Jurkat, Clone E6-1 (cell line): ENCODE measurements at regions not wholly inside any gene's neighbourhood (a gene's known extent, or its start where the extent isn't known, plus 50 kb on each side); places are given as distances from the start of the nearest gene placed in this dataset.

ENCODE experiments used
- DNase-seq: peaks from one replicate; pipeline ENCODE4 v3.0.0-alpha.2; 2011; ENCODE audit warnings: low read depth, low spot score
- H3K4me3 ChIP-seq: 2 replicates; pipeline ENCODE4 v1.5.1; 2011; ENCODE audit warnings: mild to moderate bottlenecking, low read length, control low read depth, moderate library complexity

- DNase-seq: no peak
- no peak overlapping the region for H3K4me3 ChIP-seq
Measured at GRCh38 chr10:110355141-110355831, 50.6 kb upstream of the SMNDC1 start.

- H3K4me3 ChIP-seq: no peak overlapping the region
- no peak for DNase-seq
Measured at GRCh38 chr10:110355922-110356627, 51.4 kb upstream of the SMNDC1 start.

GRCh38 chr10:110356628-110357245 lies 52.0 kb upstream of the SMNDC1 start:
- H3K4me3 ChIP-seq: no peak overlapping the region
- DNase-seq: no peak

- DNase-seq: no peak
- H3K4me3 ChIP-seq: no peak overlapping the region
Measured at GRCh38 chr10:110357252-110357780, 52.6 kb upstream of the SMNDC1 start.

GRCh38 chr10:110357871-110358270 lies 53.2 kb upstream of the SMNDC1 start:
- DNase-seq: no peak
- no peak overlapping the region for H3K4me3 ChIP-seq

- no peak overlapping the region for H3K4me3 ChIP-seq
- DNase-seq: no peak
Measured at GRCh38 chr10:110358278-110358677, 53.6 kb upstream of the SMNDC1 start.

- H3K4me3 ChIP-seq: no peak overlapping the region
- DNase-seq: no peak
Measured at GRCh38 chr10:110358869-110359629, 54.3 kb upstream of the SMNDC1 start.

GRCh38 chr10:110360857-110361474 lies 56.2 kb upstream of the SMNDC1 start:
- no peak overlapping the region for H3K4me3 ChIP-seq
- DNase-seq: no peak

- no peak for DNase-seq
- H3K4me3 ChIP-seq: no peak overlapping the region
Measured at GRCh38 chr10:110361800-110362456, 57.2 kb upstream of the SMNDC1 start.

GRCh38 chr10:110363572-110364411 lies 59.1 kb upstream of the SMNDC1 start:
- DNase-seq: no peak
- H3K4me3 ChIP-seq: no peak overlapping the region

- DNase-seq: no peak
- H3K4me3 ChIP-seq: no peak overlapping the region
Measured at GRCh38 chr10:110364531-110364937, 59.8 kb upstream of the SMNDC1 start.

GRCh38 chr10:110365356-110366143 lies 60.8 kb upstream of the SMNDC1 start:
- no peak for DNase-seq
- no peak overlapping the region for H3K4me3 ChIP-seq

GRCh38 chr10:110366635-110367034 lies 61.9 kb upstream of the SMNDC1 start:
- no peak overlapping the region for H3K4me3 ChIP-seq
- DNase-seq: no peak

- no peak for DNase-seq
Measured at GRCh38 chr10:110368002-110368401, 63.3 kb upstream of the SMNDC1 start.

GRCh38 chr10:110368556-110368955 lies 63.8 kb upstream of the SMNDC1 start:
- no peak for DNase-seq
- no peak overlapping the region for H3K4me3 ChIP-seq

More at GRCh38 chr10:110368002-110368401, 63.3 kb upstream of the SMNDC1 start:
- H3K4me3 ChIP-seq: no peak overlapping the region

GRCh38 chr10:110370006-110370405 lies 65.3 kb upstream of the SMNDC1 start:
- no peak for DNase-seq
- H3K4me3 ChIP-seq: no peak overlapping the region

- H3K4me3 ChIP-seq: no peak overlapping the region
- no peak for DNase-seq
Measured at GRCh38 chr10:110372656-110373055, 67.9 kb upstream of the SMNDC1 start.
